NB4 (cell line): ENCODE measurements at regions not wholly inside any gene's neighbourhood (a gene's known extent, or its start where the extent isn't known, plus 50 kb on each side); places are given as distances from the start of the nearest gene placed in this dataset.

Source experiments
- DNase-seq: peaks from one replicate; pipeline ENCODE4 v3.0.0; 2010; ENCODE audit warnings: low read depth
- H3K4me3 ChIP-seq: one replicate; pipeline ENCODE4 v1.5.1; 2011; ENCODE audit warnings: mild to moderate bottlenecking, low read depth, low read length, moderate library complexity
- CTCF ChIP-seq: IDR thresholded peaks from one replicate; pipeline ENCODE4 v1.5.1; 2012; ENCODE audit warnings: low read depth, low read length
- MAX ChIP-seq: IDR thresholded peaks from 2 replicates; pipeline ENCODE4 v1.6.1; 2011; ENCODE audit warnings: low read depth, low read length
- MYC ChIP-seq: IDR thresholded peaks from 2 replicates; pipeline ENCODE4 v1.6.1; 2011; ENCODE audit warnings: low read depth, low read length
- POLR2A ChIP-seq: IDR thresholded peaks from 2 replicates; pipeline ENCODE4 v1.6.1; 2011; ENCODE audit warnings: mild to moderate bottlenecking; ENCODE audit not compliant: insufficient read length; ENCODE audit errors: extremely low read depth

- H3K4me3 ChIP-seq: no peak overlapping the region
- no peak for DNase-seq
- TF ChIP-seq MYC (no peak), POLR2A (no peak), CTCF (no peak), MAX (no peak)
Observed at GRCh38 chr9:11500780-11501179, 888.0 kb upstream of the PTPRD start.

- H3K4me3 ChIP-seq: no peak overlapping the region
- TF ChIP-seq MAX (no peak), POLR2A (no peak), MYC (no peak), CTCF (no peak)
- DNase-seq: no peak
Observed at GRCh38 chr9:11506980-11507379, 894.2 kb upstream of the PTPRD start.

GRCh38 chr9:11537566-11537965 lies 924.8 kb upstream of the PTPRD start:
- no peak overlapping the region for H3K4me3 ChIP-seq
- no peak for TF ChIP-seq MAX
- TF ChIP-seq POLR2A: no peak
- TF ChIP-seq CTCF: no peak
- no peak for TF ChIP-seq MYC
- DNase-seq: no peak

GRCh38 chr9:11542781-11543180 lies 930.0 kb upstream of the PTPRD start:
- no peak for TF ChIP-seq CTCF
- no peak for TF ChIP-seq MAX
- TF ChIP-seq POLR2A: no peak
- TF ChIP-seq MYC: no peak
- no peak overlapping the region for H3K4me3 ChIP-seq
- no peak for DNase-seq

- TF ChIP-seq CTCF: no peak
- no peak for TF ChIP-seq MYC
- TF ChIP-seq POLR2A: no peak
- no peak for TF ChIP-seq MAX
- DNase-seq: no peak
- H3K4me3 ChIP-seq: no peak overlapping the region
Observed at GRCh38 chr9:11546231-11546630, 933.4 kb upstream of the PTPRD start.

GRCh38 chr9:11549311-11549794 lies 936.6 kb upstream of the PTPRD start:
- no peak for DNase-seq
- H3K4me3 ChIP-seq: no peak overlapping the region
- no peak for TF ChIP-seq MAX
- no peak for TF ChIP-seq CTCF
